IPS-NIHi7 (cell line): ENCODE measurements at regions not wholly inside any gene's neighbourhood (a gene's known extent, or its start where the extent isn't known, plus 50 kb on each side); places are given as distances from the start of the nearest gene placed in this dataset.
A peak's percentile ranks its signal among the peaks of the same experiment; 100 is the strongest.

Source experiments
- DNase-seq: peaks from one replicate; pipeline ENCODE4 v3.0.0; 2012; ENCODE audit warnings: mixed read lengths; ENCODE audit errors: extremely low spot score

- peak; percentile 47 for DNase-seq
Observed at GRCh38 chr2:60295636-60295962, 257.9 kb downstream of the BCL11A start.

GRCh38 chr2:60294901-60295635, 258.4 kb downstream of the BCL11A start:
- DNase-seq = no peak

- no peak for DNase-seq
Observed at GRCh38 chr2:60292242-60292641, 261.2 kb downstream of the BCL11A start.

GRCh38 chr2:60290509-60290908, 262.9 kb downstream of the BCL11A start:
- DNase-seq = no peak

GRCh38 chr2:60285626-60286316, 267.7 kb downstream of the BCL11A start:
- DNase-seq = no peak

GRCh38 chr2:60283626-60284025, 269.8 kb downstream of the BCL11A start:
- DNase-seq = no peak

- DNase-seq = no peak
Observed at GRCh38 chr2:60282886-60283285, 270.6 kb downstream of the BCL11A start.

- no peak for DNase-seq
Observed at GRCh38 chr2:60281730-60282129, 271.7 kb downstream of the BCL11A start.

GRCh38 chr2:60280238-60280637, 273.2 kb downstream of the BCL11A start:
- DNase-seq = no peak

GRCh38 chr2:60278906-60279305, 274.5 kb downstream of the BCL11A start:
- no peak for DNase-seq

- peak; percentile 41 for DNase-seq
Observed at GRCh38 chr2:60275958-60276357, 277.5 kb downstream of the BCL11A start.

- no peak for DNase-seq
Observed at GRCh38 chr2:60273836-60274235, 279.6 kb downstream of the BCL11A start.

GRCh38 chr2:60271713-60272112, 281.7 kb downstream of the BCL11A start:
- no peak for DNase-seq

GRCh38 chr2:60271131-60271530, 282.3 kb downstream of the BCL11A start:
- no peak for DNase-seq

GRCh38 chr2:60268661-60269060, 284.8 kb downstream of the BCL11A start:
- no peak for DNase-seq

GRCh38 chr2:60268032-60268431, 285.4 kb downstream of the BCL11A start:
- DNase-seq = no peak

- DNase-seq = no peak
Observed at GRCh38 chr2:60267122-60267521, 286.3 kb downstream of the BCL11A start.

- DNase-seq = no peak
Observed at GRCh38 chr2:60262178-60262577, 291.3 kb downstream of the BCL11A start.

GRCh38 chr2:60260639-60261296, 292.7 kb downstream of the BCL11A start:
- DNase-seq = peak; percentile 33

GRCh38 chr2:60259781-60260180, 293.7 kb downstream of the BCL11A start:
- DNase-seq = no peak

- no peak for DNase-seq
Observed at GRCh38 chr2:60252581-60253150, 300.8 kb downstream of the BCL11A start.

GRCh38 chr2:60251247-60251646, 302.2 kb downstream of the BCL11A start:
- DNase-seq = no peak

GRCh38 chr2:60249879-60250278, 303.6 kb downstream of the BCL11A start:
- DNase-seq = no peak
